Parathyroid adenoma (tissue), 2 donors: ENCODE measurements at regions not wholly inside any gene's neighbourhood (a gene's known extent, or its start where the extent isn't known, plus 50 kb on each side); places are given as distances from the start of the nearest gene placed in this dataset.

Experiments used
- H2AFZ ChIP-seq: fragments of 300-600 bp; sonication (generic); one replicate; pipeline ENCODE4 v1.7.0; 2017; ENCODE audit warnings: antibody characterized with exemption, mild to moderate bottlenecking
- H3K27ac ChIP-seq: fragments of 300-600 bp; sonication (generic); one replicate; pipeline ENCODE4 v1.7.0; 2017
- H3K27me3 ChIP-seq: fragments of 300-600 bp; sonication (generic); one replicate; pipeline ENCODE4 v1.7.0; 2017; ENCODE audit warnings: low read length; ENCODE audit not compliant: control insufficient read depth, insufficient read depth
- H3K36me3 ChIP-seq: fragments of 300-600 bp; sonication (generic); one replicate; pipeline ENCODE4 v1.7.0; 2017; ENCODE audit warnings: low read length; ENCODE audit not compliant: control insufficient read depth, insufficient read depth
- H3K4me1 ChIP-seq: fragments of 300-600 bp; sonication (generic); one replicate; pipeline ENCODE4 v1.7.0; 2017; ENCODE audit warnings: control low read depth
- H3K4me2 ChIP-seq: fragments of 300-600 bp; sonication (generic); one replicate; pipeline ENCODE4 v1.7.0; 2017; ENCODE audit warnings: low read length
- H3K4me3 ChIP-seq: fragments of 300-600 bp; sonication (generic); one replicate; pipeline ENCODE4 v1.7.0; 2017; ENCODE audit warnings: low read depth, low read length
- H3K79me2 ChIP-seq: fragments of 300-600 bp; sonication (generic); one replicate; pipeline ENCODE4 v1.7.0; 2017; ENCODE audit warnings: control low read depth
- H3K9ac ChIP-seq: fragments of 300-600 bp; sonication (generic); one replicate; pipeline ENCODE4 v1.7.0; 2017; ENCODE audit warnings: mild to moderate bottlenecking
- H3K9me3 ChIP-seq: fragments of 300-600 bp; sonication (generic); one replicate; pipeline ENCODE4 v1.7.0; 2017; ENCODE audit warnings: low read length; ENCODE audit not compliant: control insufficient read depth
- TF ChIP-seq, protein P1 (sequence below): fragments of 300-600 bp; sonication (generic); IDR thresholded peaks from one replicate; pipeline ENCODE4 v1.7.0; 2017; ENCODE audit warnings: antibody characterized with exemption, mild to moderate bottlenecking
- donor health status: primary hyperparathyroidism.

- Histone ChIP-seq H3K9ac (no peak overlapping the region), H3K4me1 (peaks cover 3% of the 10 kb centered on the region), H3K27me3 (no peaks in the 10 kb centered on the region), H3K4me3 (no peak overlapping the region), H3K4me2 (no peak overlapping the region), H3K79me2 (no peaks in the 10 kb centered on the region), H3K27ac (no peak overlapping the region), H3K9me3 (no peaks in the 10 kb centered on the region), H2AFZ (no peak overlapping the region), H3K36me3 (no peaks in the 10 kb centered on the region)
- TF ChIP-seq, protein P1, sequence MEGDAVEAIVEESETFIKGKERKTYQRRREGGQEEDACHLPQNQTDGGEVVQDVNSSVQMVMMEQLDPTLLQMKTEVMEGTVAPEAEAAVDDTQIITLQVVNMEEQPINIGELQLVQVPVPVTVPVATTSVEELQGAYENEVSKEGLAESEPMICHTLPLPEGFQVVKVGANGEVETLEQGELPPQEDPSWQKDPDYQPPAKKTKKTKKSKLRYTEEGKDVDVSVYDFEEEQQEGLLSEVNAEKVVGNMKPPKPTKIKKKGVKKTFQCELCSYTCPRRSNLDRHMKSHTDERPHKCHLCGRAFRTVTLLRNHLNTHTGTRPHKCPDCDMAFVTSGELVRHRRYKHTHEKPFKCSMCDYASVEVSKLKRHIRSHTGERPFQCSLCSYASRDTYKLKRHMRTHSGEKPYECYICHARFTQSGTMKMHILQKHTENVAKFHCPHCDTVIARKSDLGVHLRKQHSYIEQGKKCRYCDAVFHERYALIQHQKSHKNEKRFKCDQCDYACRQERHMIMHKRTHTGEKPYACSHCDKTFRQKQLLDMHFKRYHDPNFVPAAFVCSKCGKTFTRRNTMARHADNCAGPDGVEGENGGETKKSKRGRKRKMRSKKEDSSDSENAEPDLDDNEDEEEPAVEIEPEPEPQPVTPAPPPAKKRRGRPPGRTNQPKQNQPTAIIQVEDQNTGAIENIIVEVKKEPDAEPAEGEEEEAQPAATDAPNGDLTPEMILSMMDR: no peak
Observed at GRCh38 chr1:67626090-67626860, 58.7 kb upstream of the GADD45A start.

DNA sequence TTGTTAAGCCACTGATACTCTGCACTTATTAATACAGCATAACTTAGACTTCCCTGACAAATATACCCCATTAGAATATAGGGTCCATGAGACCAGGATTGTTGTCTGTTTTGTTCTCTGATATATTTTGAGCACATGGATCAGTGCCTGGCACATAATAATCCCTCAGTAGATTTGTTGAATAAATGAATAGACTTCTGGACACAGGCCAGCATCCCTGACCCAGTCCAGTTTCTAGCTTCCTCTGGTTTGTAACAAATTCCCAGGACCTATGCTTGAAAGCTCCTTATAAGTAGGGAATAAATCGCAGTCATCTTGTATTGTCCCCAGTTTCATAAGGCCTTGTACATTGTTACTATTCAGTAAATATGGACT, 58.2 kb upstream of the GADD45A start:
- Histone ChIP-seq H3K27me3 (no peaks in the 10 kb centered on the region), H3K27ac (no peak overlapping the region), H3K79me2 (no peaks in the 10 kb centered on the region), H3K4me1 (peaks cover 3% of the 10 kb centered on the region), H3K9ac (no peak overlapping the region), H3K4me3 (no peak overlapping the region), H3K4me2 (no peak overlapping the region), H3K36me3 (no peaks in the 10 kb centered on the region), H3K9me3 (no peaks in the 10 kb centered on the region), H2AFZ (no peak overlapping the region)
- TF ChIP-seq, protein P1: no peak

- Histone ChIP-seq H3K79me2 (no peaks in the 10 kb centered on the region), H3K9ac (no peak overlapping the region), H3K27me3 (no peaks in the 10 kb centered on the region), H3K4me2 (no peak overlapping the region), H3K9me3 (no peaks in the 10 kb centered on the region), H2AFZ (no peak overlapping the region), H3K27ac (no peak overlapping the region), H3K36me3 (no peaks in the 10 kb centered on the region), H3K4me1 (peaks cover 5% of the 10 kb centered on the region), H3K4me3 (no peak overlapping the region)
- TF ChIP-seq, protein P1: no peak
Observed at GRCh38 chr1:67627336-67627735, 57.7 kb upstream of the GADD45A start.

DNA sequence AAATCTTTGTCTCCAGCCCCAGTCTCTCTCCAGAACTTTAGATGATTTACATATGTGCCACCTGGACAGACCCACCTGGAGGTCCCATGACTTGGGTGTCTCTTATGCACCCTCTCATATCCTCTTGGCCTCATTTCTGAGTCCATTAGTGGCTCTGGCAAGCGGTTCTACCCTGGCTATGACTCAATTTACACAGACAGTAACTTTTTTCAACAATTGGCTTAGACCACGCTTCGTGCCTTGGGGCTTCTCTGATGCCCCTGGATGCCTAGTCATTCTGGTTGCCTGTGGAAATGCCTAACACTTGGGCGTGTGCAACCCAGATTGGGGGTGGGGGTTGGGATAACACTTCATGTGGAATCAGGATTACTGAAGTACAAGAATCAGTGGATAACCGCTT, 57.1 kb upstream of the GADD45A start:
- Histone ChIP-seq H3K79me2 (no peaks in the 10 kb centered on the region), H3K4me3 (no peak overlapping the region), H2AFZ (no peak overlapping the region), H3K36me3 (no peaks in the 10 kb centered on the region), H3K9me3 (no peaks in the 10 kb centered on the region), H3K4me2 (no peak overlapping the region), H3K27ac (no peak overlapping the region), H3K9ac (no peak overlapping the region), H3K27me3 (no peaks in the 10 kb centered on the region), H3K4me1 (peaks cover 7% of the 10 kb centered on the region)
- TF ChIP-seq, protein P1: no peak
